Ascending aorta (tissue), 2 donors: ENCODE measurements at regions not wholly inside any gene's neighbourhood (a gene's known extent, or its start where the extent isn't known, plus 50 kb on each side); places are given as distances from the start of the nearest gene placed in this dataset.

ENCODE experiments used
- DNase-seq, 2 donors: peaks; one replicate each; pipeline ENCODE4 v3.0.0-alpha.2; 2019; ENCODE audit warnings: low spot score in 2 of 2
- H3K27ac ChIP-seq, 2 donors: fragments of 200-600 bp; sonication (generic); one replicate each; pipeline ENCODE4 v1.5.1; 2016 to 2017; ENCODE audit warnings: mild to moderate bottlenecking in 1 of 2
- H3K27me3 ChIP-seq: fragments of 200-600 bp; sonication (generic); one replicate; pipeline ENCODE4 v1.5.1; 2017
- H3K36me3 ChIP-seq, 2 donors: fragments of 200-600 bp; sonication (generic); one replicate each; pipeline ENCODE4 v1.5.1; 2016
- H3K4me1 ChIP-seq, 2 donors: fragments of 200-600 bp; sonication (generic); one replicate each; pipeline ENCODE4 v1.5.1; 2016 to 2017; ENCODE audit warnings: mild to moderate bottlenecking in 1 of 2
- H3K4me3 ChIP-seq, 2 donors: fragments of 200-600 bp; sonication (generic); one replicate each; pipeline ENCODE4 v1.5.1; 2016 to 2017; ENCODE audit warnings: mild to moderate bottlenecking in 1 of 2
- H3K9me3 ChIP-seq, 2 donors: fragments of 200-600 bp; sonication (generic); one replicate each; pipeline ENCODE4 v1.5.1; 2016
- intact Hi-C: fragments of 100-400 bp; cut with DNase I; formaldehyde crosslinking; loops from one replicate; pipeline ENCODE4 v1.15.1; 2023
- TF ChIP-seq, protein P1 (sequence below), 3 experiments: fragments of 200-600 bp in 2 of 3; fragments of 450-650 bp in 1 of 3; sonication (generic) in 2 of 3; IDR thresholded peaks; one replicate each; pipeline ENCODE4 v1.5.1; 2016 to 2019; ENCODE audit warnings: antibody characterized with exemption in 3 of 3, mild to moderate bottlenecking in 1 of 3, moderate library complexity in 1 of 3

DNA sequence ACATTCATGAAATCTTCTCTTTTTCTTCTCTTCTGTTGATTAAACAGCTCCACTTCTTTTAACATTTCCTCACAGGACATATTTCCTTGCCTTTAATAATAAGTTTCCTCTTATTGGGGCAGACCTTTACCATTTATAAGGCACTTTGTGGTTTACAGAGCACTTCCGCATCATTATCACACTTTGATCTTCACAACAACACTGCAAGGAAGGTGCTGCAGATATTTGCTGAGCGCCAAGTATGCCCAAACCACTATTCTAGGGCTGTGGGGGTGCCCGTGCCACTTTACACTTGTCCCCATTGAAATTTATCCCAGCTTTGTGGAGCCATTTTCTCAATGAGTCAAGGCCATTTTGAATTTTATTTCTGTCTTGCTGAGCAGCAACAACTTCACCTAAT lies 246.6 kb downstream of the SS18 start:
- TF ChIP-seq, protein P1, sequence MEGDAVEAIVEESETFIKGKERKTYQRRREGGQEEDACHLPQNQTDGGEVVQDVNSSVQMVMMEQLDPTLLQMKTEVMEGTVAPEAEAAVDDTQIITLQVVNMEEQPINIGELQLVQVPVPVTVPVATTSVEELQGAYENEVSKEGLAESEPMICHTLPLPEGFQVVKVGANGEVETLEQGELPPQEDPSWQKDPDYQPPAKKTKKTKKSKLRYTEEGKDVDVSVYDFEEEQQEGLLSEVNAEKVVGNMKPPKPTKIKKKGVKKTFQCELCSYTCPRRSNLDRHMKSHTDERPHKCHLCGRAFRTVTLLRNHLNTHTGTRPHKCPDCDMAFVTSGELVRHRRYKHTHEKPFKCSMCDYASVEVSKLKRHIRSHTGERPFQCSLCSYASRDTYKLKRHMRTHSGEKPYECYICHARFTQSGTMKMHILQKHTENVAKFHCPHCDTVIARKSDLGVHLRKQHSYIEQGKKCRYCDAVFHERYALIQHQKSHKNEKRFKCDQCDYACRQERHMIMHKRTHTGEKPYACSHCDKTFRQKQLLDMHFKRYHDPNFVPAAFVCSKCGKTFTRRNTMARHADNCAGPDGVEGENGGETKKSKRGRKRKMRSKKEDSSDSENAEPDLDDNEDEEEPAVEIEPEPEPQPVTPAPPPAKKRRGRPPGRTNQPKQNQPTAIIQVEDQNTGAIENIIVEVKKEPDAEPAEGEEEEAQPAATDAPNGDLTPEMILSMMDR (IDR thresholded peaks at IDR 0.05) = no peak
- Histone ChIP-seq H3K36me3 (no peaks in the 10 kb centered on the region), H3K27me3 (no peaks in the 10 kb centered on the region), H3K9me3 (no peaks in the 10 kb centered on the region), H3K4me1 (no peaks in the 10 kb centered on the region), H3K27ac (no peak overlapping the region), H3K4me3 (no peak overlapping the region)
- DNase-seq = no peak
- intact Hi-C loops = no loop called here

DNA sequence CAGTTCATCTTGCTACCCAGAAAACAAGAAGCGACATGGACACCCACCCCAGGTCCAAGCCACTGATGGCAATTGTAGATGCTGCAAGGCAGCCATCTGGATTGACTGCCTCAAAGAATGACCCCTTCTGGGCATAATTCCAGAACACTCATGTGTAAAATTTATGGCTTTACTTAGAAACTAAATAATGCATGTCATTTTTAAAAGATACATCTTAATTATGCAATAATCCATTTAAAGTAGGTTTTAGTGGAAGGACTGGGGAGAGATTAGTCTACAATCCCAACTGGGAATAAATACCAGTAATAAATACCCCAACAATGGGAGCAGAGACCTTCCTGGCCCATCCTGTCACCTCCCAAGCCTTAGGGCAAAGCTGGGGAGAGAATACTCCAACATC lies 247.7 kb downstream of the SS18 start:
- Histone ChIP-seq H3K9me3 (no peaks in the 10 kb centered on the region), H3K36me3 (no peaks in the 10 kb centered on the region), H3K27me3 (no peaks in the 10 kb centered on the region), H3K27ac (no peak overlapping the region), H3K4me1 (no peaks in the 10 kb centered on the region), H3K4me3 (no peak overlapping the region)
- intact Hi-C loops = no loop called here
- no peak for DNase-seq
- TF ChIP-seq, protein P1 (IDR thresholded peaks at IDR 0.05) = no peak

DNA sequence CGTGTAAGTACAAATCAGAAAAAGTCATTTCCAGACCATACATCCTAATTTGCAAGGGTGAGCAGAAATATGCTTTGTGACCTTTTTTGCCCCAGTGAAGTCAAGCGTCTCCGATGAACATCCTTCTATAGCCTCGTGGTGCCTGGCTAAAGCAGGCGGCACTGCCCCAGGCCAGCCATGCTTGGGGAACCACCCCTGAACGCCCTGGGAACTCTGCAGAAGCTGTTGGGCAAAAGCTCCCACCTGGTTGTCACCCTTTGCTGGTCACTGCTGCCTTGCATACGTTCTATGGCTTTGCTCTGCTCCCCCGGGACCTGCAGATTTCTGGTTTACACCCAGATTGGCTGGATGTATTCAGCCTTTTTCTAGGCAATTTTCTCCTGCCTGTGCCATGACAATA lies 256.4 kb downstream of the SS18 start:
- Histone ChIP-seq H3K4me3 (no peak overlapping the region), H3K27ac (no peak overlapping the region), H3K4me1 (no peaks in the 10 kb centered on the region), H3K36me3 (no peaks in the 10 kb centered on the region), H3K27me3 (no peaks in the 10 kb centered on the region), H3K9me3 (no peaks in the 10 kb centered on the region)
- no peak for DNase-seq
- intact Hi-C loops = no loop called here
- TF ChIP-seq, protein P1 (IDR thresholded peaks at IDR 0.05) = no peak

DNA sequence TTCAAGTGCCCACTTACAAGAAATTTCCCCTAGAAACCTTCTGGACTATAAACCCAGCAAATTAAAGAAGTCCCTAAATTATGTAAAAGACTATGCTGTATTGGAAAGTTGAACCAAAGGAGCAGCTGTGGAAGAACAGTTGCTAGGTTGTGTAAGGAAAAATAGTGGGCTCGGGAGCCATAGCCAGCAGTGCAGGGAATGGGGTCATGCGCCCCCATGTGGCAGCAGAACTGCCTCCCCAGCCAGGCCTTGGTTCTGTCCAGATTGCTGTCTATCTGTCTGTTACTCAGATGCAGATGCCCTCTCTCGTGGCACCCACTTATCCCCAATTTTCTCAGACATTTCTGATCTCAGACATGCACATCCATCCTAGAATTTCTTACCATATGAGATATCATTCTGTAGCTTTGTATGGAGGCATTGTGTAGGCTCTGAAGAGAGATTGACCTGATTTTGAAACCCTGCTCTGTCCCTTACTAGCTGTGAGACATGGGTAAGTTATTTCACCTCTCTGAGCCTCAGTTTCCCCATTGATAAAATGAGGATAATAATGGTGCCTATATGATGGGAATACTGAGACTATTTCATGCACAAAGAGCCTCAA lies 258.3 kb downstream of the SS18 start:
- Histone ChIP-seq H3K9me3 (no peaks in the 10 kb centered on the region), H3K27ac (no peak overlapping the region), H3K4me3 (no peak overlapping the region), H3K27me3 (no peaks in the 10 kb centered on the region), H3K4me1 (no peaks in the 10 kb centered on the region), H3K36me3 (no peaks in the 10 kb centered on the region)
- TF ChIP-seq, protein P1 (IDR thresholded peaks at IDR 0.05) = peak in 2 of 3 experiments; percentile 34 to 47
- intact Hi-C loops = no loop called here
- DNase-seq = no peak

DNA sequence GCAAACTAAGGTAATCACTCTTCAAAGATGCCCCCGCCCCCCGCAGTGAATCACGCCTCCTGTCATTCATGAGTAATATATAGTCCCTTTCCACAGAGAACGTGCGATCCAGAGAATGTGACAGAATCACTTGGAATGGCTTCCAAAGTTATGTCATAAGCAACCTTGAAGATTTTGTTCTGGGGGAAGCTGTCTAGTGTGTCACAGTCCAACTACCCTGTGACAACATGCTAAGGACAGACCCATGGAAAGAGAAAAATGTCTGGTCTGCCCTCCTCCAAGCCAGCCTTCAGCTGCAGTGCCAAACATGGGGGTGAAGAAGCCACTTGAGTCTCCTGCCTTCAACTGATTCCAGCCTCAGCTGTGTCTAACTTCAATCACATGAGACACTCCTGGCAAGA lies 259.1 kb downstream of the SS18 start:
- Histone ChIP-seq H3K27me3 (no peaks in the 10 kb centered on the region), H3K4me1 (no peaks in the 10 kb centered on the region), H3K4me3 (no peak overlapping the region), H3K36me3 (no peaks in the 10 kb centered on the region), H3K27ac (no peak overlapping the region), H3K9me3 (no peaks in the 10 kb centered on the region)
- DNase-seq = no peak
- intact Hi-C loops = no loop called here
- TF ChIP-seq, protein P1 (IDR thresholded peaks at IDR 0.05) = no peak

DNA sequence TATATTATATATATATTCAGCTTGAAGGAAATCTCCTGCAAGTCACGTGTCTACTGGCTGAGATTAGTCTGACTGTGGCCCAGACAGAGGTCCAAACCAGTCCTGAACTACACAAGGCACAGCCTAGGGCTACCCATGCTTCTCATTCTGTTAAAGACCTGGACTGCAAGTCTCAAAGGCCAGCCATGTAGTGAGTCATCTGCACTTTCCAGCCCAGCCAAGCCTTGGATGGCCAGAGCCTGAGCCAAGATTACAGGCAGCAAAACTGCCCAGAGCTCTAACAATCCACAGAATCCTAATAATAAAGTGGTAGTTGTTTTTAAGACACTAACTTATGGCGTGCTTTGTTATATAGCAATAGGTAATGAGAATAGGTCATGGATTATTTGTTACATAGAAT lies 259.6 kb downstream of the SS18 start:
- Histone ChIP-seq H3K27me3 (no peaks in the 10 kb centered on the region), H3K27ac (no peak overlapping the region), H3K4me3 (no peak overlapping the region), H3K4me1 (no peaks in the 10 kb centered on the region), H3K36me3 (no peaks in the 10 kb centered on the region), H3K9me3 (no peaks in the 10 kb centered on the region)
- TF ChIP-seq, protein P1 (IDR thresholded peaks at IDR 0.05) = no peak
- DNase-seq = peak in 1 of 2 donors; percentile 65
- intact Hi-C loops = no loop called here
